ENCODE measurements at regions not wholly inside any gene's neighbourhood (a gene's known extent, or its start where the extent isn't known, plus 50 kb on each side); places are given as distances from the start of the nearest gene placed in this dataset.
A peak's percentile ranks its signal among the peaks of the same experiment; 100 is the strongest.

DNA sequence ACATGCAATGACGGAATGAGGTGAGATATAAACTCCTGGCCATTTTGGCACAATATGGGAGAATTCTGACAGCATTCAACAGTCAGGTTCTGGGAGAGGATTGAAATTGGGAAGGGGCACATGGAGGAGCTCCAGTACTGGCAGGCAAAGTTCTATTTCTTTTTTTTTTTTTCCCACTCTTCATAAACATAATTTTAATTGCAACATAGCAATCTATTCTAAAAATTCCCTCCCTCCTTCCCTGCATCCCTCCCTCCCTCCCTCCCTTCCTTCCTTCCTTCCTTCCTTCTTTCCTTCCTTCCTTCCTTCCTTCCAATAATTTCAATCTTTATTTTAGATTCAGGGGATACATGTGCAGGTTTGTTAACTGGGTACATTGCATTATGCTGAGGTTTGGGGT is 93.2 kb downstream of the PTCSC3 start:
- FAIRE-seq, result no peak
- no peak for DNase-seq (ENCODE audit: low spot score)

DNA sequence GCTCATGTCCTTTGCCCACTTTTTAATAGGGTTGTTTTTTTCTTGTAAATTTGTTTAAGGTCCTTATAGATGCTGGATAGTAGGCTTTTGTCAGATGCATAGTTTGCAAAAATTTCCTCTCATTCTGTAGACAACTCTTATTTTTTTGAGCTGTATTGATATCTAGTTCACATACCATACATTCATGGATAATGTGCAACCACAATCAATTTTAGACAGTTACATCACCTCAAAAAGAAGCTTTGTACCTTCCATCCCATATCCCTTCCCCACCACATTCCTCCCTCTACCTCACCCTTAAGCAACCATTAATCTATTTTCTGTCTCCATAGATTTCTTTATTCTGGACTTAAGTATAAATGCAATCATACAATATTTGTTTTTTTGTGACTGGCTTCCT is 98.4 kb downstream of the PTCSC3 start:
- DNase-seq (ENCODE audit: low spot score) (no peak), FAIRE-seq (no peak)

DNA sequence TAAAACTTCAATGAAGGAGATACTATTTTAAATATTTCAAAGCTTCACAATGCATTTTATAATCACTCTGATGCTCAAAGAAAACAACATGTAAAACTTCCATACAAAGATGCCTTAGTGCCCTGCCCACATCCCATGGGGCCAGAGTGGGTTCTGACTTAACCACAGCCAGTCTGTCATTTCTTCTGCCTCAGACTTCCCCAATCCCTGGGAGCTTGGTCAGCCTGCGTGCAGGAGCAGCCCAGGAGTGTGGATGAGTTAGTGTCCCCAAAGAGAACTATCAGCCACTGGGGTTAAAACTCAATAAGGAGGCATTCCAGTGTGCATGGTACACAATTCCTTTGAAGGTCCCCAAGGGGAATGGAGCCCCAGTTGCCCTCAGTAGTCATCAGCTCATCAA is 100.3 kb downstream of the PTCSC3 start:
- FAIRE-seq (no peak), DNase-seq (ENCODE audit: low spot score) (no peak)

DNA sequence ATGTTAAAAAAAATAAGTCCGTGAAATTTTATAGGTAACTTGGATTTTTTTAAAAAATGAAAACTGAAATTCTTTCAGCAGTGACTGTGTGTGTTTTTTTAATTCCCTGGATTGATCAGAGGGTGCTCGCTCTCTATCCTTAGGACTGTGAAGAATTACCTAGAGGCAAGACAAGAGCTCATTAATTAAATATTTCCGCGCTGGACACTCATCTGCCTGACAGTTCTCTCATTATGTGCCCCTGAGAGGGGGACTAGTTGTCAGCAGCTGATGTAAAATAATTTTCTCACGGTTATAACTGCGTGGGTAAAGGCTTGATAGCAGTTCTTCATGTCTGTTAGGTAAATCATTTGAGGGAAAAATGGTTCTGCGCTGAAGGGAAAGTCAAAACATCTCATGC is 101.3 kb downstream of the PTCSC3 start:
- DNase-seq (ENCODE audit: low spot score), result no peak
- FAIRE-seq, result no peak

DNA sequence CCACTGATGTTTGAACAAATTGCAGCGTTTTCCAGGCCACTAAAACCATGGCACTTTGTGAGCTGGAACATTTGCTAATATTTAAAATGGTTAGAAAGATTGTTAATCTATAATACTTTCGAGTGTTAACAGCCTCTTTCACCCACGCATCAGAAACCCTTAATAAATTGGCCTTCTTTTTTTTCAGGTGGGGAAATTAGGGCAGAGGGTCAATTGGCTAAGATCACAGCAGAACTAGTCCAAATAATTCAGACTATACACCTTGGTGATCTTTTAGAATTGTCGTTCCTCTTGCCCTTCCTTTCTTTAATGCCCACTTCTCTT is 105.8 kb downstream of the PTCSC3 start:
- no peak for DNase-seq (ENCODE audit: low spot score)
- no peak for FAIRE-seq

DNA sequence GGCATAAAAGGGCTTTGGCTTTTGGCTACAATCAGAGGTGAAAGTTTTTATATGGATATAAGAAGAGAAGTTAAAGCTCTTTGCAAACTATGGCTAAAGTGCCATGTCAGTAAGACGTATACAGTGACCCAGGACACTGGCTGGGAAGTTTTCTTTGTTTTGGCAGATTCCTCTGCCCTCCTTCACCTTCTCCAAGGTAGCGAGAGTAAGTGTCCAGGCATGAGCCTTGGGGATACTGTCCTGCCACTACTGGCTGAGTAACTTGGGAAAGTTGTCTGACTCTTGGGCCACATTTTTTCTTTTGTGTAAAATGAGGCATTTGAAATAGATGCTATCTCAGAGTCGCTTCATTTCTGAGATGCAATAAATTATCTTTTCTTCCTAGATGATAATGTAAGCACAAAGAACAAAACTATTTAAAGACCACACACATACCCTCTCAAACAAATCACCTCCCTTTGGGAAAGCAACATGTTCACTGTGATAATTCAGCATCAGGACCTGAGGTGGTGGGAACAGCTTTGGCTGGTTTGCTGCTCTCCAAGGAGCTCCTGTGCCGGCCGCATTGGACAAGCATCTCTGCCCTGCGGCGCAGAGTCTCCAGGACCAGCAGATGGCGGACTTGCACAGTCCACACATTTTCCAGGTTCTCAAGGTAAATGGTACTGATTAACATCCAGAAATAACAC is 106.3 kb downstream of the PTCSC3 start:
- FAIRE-seq (no peak), DNase-seq (ENCODE audit: low spot score) (peak; percentile 8)

DNA sequence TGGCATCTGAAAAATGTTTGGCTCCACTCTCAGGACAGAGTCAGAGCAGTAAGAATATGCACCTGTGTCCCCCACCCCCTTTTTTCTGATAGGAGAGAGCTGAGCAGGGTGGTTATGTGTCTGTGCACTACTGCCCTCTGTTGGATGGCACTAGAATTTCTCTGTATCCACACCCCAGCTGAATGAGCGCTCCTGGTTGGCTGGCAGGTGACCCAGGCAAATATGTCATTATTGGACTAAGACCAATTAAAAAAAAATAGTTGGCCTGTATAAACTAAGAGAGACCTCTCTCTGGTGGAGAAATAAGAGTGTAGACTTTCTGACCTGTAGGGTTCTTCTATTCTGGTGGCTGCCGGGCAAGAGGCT is 107.0 kb downstream of the PTCSC3 start:
- DNase-seq (ENCODE audit: low spot score), result no peak
- no peak for FAIRE-seq

DNA sequence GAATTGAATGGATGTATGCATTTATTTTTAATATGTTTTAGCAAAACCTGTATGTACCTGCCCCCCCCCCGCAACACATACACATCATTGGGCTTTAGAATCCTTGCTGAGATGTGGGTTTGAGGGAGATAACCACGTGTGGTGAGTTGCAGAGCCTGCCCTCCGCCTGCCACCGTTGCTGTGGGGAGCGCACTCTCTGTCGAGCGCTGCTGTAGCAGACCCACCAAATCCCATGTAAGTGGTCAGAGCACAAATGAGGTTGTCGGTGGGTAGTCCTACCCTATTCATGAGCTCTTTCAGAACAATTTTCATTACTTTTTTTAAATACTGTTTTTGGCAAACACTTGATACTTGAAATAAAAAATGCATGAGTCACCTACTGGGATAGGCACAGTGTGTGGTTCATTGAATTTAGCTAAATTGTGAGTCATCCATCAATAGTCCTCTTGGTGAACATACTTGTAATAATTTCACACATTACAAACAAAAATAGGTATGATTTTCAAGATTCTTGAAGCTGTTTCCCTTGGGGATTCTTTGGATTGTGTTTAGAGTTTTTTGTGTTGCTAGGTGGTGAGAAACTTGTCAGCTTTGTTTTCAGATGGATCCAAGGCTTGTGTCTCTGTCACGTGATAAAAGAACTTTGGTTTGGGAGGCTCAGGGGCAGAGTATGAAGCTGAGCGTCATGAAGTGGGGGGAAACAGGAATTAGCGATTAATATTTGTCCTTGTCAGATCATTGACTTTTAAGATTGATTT is 107.6 kb downstream of the PTCSC3 start:
- no peak for DNase-seq (ENCODE audit: low spot score)
- no peak for FAIRE-seq

DNA sequence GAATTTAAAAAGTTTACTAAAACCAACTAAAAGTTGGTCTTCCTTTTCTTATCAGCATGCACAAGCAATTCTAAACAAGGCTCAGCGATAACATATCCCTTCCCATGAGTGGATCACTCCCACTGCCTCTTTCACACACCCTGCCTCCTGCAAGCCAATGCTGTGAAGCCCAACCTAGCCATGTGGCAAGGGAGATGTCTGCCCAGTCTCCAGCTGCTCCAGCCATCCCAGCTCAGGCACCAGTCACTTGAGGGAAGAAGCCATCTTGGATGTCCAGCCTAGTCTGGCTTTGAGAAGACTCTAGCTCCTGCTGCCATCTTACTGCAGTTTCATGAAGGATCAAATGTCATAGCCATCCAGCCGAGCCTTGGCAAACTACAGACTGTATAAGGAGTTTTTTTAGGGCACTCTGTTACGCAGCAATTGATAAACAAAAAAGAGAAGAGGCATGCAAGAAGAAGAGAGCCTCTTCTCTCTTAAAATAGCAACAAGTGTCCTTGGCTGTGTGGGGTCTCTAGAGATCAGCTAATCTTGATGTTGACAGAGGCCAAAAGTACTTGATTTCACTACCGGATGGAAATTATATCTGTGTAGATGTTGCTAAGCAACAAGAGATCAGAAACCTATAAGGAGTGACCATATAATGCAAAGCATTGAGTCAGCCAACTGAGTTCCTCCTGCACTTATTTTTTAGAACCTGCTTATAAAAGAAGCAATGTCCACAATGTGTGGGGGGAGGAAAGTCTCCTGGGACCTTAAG is 108.9 kb downstream of the PTCSC3 start:
- DNase-seq (ENCODE audit: low spot score) (no peak), FAIRE-seq (no peak)

DNA sequence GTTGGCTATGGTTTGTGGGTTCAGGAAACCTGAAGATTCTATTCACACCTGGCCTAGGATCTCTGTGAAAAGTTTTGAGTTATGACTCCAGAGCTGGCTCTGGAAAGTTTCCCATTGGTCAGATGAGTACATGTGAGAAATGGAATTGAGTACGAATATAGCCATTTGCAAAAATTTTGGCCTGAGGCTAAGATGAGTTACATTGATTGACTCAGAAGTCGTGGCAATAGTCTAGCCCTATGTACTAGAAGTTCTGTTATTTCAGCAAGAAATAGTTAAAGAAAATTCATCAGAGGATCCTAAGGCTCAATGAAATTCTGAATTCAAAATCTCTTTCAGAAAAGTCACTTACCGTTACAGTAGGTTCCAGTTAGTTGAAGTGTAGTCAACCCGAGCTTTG is 109.9 kb downstream of the PTCSC3 start:
- FAIRE-seq (no peak), DNase-seq (ENCODE audit: low spot score) (no peak)

DNA sequence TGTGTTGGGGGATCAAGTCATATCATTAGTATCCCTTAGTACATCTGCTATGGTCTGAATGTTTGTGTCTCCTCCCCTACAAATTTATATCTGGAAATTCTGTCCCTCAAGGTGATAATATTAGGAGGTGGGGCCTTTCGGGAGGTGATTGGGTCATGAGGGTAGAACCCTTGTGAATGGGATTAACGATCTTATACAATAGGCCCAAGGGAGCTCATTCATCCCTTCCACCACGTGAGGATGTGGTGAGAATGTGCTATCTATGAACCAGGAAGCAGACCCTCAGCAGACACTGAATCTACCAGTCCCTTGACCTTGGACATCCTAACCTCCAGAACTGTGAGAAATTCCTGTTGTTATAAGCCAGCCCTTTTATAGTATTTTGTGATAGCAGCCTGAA is 110.7 kb downstream of the PTCSC3 start:
- FAIRE-seq, result no peak
- no peak for DNase-seq (ENCODE audit: low spot score)

DNA sequence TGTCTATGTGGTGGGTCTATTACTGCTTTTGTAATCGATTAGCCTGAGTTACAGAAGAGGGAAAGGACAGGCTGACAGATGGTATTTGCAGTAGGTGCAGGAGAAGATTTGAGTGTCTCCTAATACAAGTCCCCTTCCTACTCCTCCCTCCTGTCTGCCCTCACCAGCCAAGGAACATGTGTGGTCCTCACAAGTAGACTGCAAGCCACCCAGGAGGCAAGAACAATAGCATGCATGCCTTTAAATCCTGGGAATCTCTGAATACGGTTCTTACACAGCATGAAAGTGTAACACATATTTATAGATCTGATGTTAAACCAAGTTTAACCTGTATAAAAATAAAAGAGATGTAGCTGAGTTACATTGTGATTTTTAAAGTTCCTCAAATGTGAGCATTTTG is 117.0 kb downstream of the PTCSC3 start:
- DNase-seq (ENCODE audit: low spot score), result no peak
- no peak for FAIRE-seq

DNA sequence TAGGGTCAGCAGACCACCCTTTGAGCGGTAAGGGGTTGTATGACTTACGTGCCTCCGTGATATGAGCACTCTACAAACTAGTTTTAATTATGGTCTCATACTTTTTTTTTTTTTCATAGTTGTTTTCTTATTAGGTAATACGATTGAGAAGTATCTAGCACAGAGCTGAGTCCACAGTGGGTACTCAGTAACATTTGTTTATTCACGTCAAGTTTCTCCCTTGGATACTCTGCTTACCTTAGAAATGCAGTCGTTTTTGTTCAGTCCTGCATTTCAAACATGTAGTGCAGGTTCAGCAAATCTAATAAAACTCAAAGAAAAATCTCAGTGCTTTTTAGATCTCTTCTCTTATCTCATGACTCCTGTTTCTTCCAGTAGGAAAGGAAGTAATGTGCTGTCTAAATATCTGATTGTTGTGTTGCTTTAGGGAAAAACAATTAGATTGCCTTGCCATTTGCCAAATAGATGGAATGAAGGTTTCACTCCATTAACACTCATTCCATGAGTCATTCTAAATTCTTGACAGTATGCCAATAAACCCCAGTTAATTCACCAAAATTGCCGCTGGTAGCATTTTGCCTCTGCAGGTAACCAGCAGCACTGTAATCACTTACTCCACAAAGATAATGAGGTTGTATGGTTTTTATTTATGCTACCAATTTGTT is 118.9 kb downstream of the PTCSC3 start:
- no peak for FAIRE-seq

DNA sequence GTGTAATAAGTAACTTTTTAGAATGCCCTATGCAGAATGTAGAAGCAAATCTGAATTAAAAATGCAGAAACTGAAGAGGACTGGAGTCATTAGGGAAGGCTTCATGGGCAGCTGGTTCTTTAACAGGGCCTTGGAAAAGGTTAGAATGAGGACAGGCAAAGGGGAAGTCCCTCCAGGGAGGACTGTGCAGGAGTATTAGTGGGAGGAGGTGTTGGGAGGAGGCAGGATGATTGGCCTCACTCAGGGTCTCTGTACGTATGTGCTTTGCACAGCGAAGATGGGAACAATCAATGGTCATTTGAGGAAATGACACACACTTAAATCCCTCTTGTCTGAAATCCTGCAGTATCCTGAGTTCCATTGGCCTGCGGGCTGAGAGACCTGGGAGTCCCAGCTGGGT is 119.7 kb downstream of the PTCSC3 start:
- DNase-seq (ENCODE audit: low spot score), result no peak
- no peak for FAIRE-seq

More for the DNA sequence above, 118.9 kb downstream of the PTCSC3 start:
- DNase-seq (ENCODE audit: low spot score), result no peak

DNA sequence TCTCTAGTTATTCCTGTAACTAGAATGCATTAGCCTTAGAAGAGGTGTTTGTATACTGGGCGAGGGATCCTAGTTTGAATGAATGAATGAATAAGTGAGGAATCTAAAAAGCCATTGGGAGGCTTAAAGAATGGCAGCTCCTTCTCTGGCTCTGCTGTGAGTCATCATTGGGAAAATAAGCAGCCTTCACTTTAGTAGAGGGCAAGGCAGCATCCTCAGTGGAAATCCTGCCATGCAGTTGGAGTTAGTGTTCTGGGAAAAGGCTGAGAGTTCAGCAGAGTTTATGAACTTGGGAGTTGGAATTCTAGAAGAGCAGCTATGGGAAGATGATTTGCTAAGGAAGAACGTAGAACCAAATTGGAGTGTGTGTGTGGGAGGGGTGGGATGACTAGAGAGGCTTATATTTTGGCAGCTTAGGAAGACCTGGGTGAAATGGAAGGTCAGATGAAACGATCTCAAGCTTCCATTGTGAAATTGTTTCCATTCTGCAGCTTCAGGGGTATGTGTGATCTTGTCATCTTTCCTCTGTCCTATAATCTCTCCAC is 120.8 kb downstream of the PTCSC3 start:
- no peak for DNase-seq (ENCODE audit: low spot score)

DNA sequence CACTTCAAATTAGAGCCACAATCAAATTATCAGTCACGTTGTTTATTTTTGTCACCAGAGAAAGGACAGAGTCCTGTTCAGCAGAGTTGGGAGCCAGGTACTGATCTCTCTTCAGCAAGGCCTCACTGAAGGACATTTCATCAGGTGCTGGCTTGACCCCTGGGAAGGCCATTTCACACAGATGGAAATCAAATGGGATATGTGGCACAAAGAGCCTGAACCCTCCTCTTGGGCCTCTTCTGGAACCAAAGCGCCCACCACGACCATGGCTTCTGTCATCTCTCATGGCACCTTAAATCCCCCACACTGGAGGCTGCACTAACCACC is 121.5 kb downstream of the PTCSC3 start:
- no peak for DNase-seq (ENCODE audit: low spot score)
- no peak for FAIRE-seq

More for the DNA sequence above, 120.8 kb downstream of the PTCSC3 start:
- FAIRE-seq, result no peak

DNA sequence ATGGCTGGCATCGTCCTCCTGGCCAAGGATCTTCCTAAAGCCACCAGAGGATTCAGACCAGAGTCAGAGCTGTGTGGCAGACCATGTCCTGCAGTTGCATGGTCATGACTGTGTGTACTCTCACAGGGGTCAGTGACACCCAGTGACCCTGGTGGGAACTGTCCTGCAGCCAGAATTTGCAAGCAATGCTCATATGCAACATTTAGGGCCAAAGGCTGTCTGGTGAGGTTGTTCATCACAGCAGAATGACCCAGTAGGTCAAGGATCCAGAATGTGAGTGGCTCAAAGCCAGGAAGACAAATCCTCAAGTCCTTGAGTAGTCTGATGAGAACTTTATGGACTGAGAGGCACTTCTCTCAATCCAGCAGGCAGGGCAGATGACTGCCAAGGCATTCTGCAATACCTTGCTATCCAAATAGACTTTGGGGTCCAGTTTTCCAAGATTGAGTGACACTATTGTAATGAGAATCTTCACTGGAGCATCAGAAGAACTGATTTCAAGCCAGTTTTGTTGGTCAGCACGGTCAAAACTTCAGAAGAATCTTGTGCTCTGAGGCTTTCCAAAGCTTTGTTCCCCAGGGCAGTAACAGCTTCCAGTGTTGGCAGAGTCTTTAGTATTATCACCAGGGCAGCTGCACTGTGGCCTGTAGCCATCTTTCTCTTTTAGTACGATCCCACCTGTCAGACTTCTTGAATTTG is 122.0 kb downstream of the PTCSC3 start:
- no peak for FAIRE-seq
- DNase-seq (ENCODE audit: low spot score), result no peak

DNA sequence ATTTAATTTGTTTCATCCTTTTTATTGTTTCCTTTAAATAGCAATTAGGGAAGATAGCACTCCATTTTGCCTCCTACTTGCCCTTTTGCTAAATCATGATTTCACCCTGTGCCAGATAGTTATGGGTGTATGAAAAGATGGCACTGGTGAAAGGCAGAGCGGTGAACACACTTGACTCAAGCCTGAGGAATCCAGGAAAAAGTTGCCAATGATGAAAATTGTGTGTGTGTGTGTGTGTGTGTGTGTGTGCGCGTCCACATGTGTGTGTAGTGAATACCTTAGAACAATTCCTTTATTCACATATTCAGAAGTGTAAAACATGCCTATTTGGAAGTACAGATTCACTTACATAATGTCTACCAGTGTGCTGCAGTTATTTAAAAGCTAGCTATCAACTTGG is 123.8 kb downstream of the PTCSC3 start:
- no peak for FAIRE-seq

DNA sequence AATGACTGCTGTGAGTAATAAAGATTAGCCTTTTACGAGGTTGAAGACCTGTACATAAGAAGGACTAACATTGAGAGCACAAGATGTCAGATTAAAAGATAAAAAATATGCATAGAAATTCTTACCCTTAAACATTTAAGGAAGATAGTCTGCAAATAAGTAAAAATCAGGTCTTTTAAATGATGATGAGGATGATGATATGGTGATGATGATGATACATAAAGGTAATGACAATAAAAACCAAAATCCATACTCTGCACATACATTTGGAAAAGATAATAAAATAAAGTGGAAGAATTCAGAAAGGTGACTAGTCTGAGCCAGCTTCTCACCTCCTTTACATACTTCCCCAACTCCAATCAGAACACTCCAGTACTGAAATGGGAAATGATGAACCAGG is 124.5 kb downstream of the PTCSC3 start:
- FAIRE-seq (no peak), DNase-seq (ENCODE audit: low spot score) (no peak)

More for the DNA sequence above, 123.8 kb downstream of the PTCSC3 start:
- no peak for DNase-seq (ENCODE audit: low spot score)

DNA sequence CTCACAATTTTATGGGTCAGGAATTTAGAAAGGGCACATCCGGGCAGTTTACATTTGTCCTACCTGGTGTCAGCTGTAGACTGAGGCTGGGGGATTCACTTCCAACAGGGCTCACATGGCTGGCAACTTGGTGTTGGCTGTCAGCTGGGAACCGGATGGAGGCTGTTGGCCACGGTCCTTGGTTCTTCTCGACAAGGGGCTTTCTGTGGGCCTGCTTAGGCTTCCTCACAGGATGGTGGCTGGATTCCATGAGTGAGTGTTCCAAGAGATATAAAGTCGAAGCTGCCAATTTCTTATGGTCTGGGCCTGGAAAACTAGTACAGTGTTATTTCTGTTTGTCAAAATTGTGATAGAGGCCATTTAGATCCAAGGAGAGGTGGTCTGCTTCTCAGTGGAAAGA is 127.9 kb downstream of the PTCSC3 start:
- FAIRE-seq, result no peak

DNA sequence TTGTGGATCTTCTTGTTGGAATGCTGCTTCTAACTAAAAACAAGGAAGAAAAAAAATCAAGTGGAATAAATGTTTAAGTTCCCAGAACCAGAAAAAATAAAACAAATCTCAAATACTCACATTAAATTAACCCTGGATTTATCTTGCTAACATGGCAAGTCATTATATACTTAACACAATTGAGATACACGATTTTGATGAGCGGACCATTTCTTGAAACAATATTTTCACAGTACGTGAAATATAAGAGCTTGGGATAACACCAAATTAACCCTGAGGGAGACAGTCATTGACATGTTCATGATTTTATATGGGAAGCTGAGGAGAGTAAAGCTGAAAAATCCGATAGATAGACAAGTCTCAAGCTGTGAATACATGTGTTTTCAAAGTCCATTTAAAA is 128.6 kb downstream of the PTCSC3 start:
- DNase-seq (ENCODE audit: low spot score) (no peak), FAIRE-seq (no peak)

More for the DNA sequence above, 127.9 kb downstream of the PTCSC3 start:
- DNase-seq (ENCODE audit: low spot score), result no peak
